Liver (tissue), 3 donors: ENCODE measurements at regions not wholly inside any gene's neighbourhood (a gene's known extent, or its start where the extent isn't known, plus 50 kb on each side); places are given as distances from the start of the nearest gene placed in this dataset.

ENCODE experiments used
- FOXA1 ChIP-seq: IDR thresholded peaks from 2 replicates; pipeline ENCODE4 v1.6.1; 2016; ENCODE audit warnings: antibody characterized with exemption
- TAF1 ChIP-seq: conservative IDR thresholded peaks from 2 replicates; pipeline ENCODE4 v1.6.1; 2016; ENCODE audit warnings: antibody characterized with exemption, mild to moderate bottlenecking
- TF ChIP-seq, protein P1 (sequence below): fragments of 150-350 bp; IDR thresholded peaks from 2 replicates; pipeline ENCODE4 v1.5.1; 2017; ENCODE audit warnings: improper control_type of control experiment, low read depth, low read length; ENCODE audit not compliant: missing input control
- TF ChIP-seq, protein P2 (sequence below): IDR thresholded peaks from 2 replicates; pipeline ENCODE4 v1.6.1; 2016; ENCODE audit warnings: antibody characterized with exemption
- TF ChIP-seq, protein P3 (sequence below): IDR thresholded peaks from 2 replicates; pipeline ENCODE4 v1.6.1; 2016; ENCODE audit warnings: antibody characterized with exemption, mild to moderate bottlenecking
- donor health status: healthy.
- donor health status: healthy.

DNA sequence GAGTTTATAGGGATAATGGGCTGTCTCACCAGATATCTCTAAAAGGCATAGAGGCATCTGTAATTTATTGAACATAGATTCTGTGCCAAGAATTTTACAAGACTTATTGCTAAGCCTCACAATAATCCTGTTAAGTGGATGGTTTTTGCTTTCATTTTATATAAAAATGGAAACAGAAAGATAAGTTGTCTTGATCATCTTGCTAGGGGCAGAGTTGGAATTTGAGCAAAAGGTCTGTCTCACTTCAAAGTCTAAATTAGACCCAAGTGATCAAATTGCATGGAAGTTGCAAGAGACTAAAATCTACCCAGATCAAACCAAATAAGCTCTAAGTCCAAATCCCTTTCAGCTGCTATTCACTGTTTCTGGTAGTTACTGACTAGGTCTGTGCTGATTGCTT lies 95.3 kb upstream of the SOX11 start:
- TF ChIP-seq, protein P1, sequence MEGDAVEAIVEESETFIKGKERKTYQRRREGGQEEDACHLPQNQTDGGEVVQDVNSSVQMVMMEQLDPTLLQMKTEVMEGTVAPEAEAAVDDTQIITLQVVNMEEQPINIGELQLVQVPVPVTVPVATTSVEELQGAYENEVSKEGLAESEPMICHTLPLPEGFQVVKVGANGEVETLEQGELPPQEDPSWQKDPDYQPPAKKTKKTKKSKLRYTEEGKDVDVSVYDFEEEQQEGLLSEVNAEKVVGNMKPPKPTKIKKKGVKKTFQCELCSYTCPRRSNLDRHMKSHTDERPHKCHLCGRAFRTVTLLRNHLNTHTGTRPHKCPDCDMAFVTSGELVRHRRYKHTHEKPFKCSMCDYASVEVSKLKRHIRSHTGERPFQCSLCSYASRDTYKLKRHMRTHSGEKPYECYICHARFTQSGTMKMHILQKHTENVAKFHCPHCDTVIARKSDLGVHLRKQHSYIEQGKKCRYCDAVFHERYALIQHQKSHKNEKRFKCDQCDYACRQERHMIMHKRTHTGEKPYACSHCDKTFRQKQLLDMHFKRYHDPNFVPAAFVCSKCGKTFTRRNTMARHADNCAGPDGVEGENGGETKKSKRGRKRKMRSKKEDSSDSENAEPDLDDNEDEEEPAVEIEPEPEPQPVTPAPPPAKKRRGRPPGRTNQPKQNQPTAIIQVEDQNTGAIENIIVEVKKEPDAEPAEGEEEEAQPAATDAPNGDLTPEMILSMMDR, result no peak
- TF ChIP-seq, protein P2, sequence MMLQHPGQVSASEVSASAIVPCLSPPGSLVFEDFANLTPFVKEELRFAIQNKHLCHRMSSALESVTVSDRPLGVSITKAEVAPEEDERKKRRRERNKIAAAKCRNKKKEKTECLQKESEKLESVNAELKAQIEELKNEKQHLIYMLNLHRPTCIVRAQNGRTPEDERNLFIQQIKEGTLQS, result no peak
- no peak for TF ChIP-seq TAF1
- TF ChIP-seq FOXA1, result no peak
- TF ChIP-seq, protein P3, sequence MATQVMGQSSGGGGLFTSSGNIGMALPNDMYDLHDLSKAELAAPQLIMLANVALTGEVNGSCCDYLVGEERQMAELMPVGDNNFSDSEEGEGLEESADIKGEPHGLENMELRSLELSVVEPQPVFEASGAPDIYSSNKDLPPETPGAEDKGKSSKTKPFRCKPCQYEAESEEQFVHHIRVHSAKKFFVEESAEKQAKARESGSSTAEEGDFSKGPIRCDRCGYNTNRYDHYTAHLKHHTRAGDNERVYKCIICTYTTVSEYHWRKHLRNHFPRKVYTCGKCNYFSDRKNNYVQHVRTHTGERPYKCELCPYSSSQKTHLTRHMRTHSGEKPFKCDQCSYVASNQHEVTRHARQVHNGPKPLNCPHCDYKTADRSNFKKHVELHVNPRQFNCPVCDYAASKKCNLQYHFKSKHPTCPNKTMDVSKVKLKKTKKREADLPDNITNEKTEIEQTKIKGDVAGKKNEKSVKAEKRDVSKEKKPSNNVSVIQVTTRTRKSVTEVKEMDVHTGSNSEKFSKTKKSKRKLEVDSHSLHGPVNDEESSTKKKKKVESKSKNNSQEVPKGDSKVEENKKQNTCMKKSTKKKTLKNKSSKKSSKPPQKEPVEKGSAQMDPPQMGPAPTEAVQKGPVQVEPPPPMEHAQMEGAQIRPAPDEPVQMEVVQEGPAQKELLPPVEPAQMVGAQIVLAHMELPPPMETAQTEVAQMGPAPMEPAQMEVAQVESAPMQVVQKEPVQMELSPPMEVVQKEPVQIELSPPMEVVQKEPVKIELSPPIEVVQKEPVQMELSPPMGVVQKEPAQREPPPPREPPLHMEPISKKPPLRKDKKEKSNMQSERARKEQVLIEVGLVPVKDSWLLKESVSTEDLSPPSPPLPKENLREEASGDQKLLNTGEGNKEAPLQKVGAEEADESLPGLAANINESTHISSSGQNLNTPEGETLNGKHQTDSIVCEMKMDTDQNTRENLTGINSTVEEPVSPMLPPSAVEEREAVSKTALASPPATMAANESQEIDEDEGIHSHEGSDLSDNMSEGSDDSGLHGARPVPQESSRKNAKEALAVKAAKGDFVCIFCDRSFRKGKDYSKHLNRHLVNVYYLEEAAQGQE, result no peak
